ENCODE measurements at regions not wholly inside any gene's neighbourhood (a gene's known extent, or its start where the extent isn't known, plus 50 kb on each side); places are given as distances from the start of the nearest gene placed in this dataset.

DNA sequence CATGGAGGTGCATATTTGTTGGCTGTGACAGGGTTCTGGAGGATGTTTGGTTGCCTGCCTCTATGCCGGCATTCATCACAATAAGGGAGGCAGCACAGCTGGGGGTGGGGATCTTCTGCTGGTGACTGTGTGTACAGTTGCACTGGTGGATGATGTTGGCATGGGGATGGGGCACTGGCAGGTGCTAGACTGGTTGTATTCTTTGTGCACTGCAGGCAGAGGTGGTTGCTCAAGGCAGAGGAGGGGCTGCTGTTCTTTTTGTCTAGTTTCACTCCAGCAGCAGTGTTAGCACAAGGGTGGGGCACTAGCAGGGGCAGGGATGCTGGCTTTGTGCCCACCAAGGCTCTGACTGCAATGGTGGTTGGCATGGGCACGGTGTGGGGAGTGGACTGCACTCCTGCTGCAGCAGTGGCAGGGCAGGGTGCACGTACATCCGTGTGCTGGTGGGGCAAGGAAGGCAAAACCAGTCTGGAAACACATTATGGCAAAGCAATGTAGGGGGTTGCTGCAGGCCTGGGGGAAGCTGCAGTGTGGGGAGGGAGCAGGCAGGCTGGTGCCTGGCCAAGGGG is 69.3 kb downstream of the ISOC1 start:
- DNase-seq (ENCODE audit: low spot score in 2 of 2), result no peak
- H3K27ac ChIP-seq, result no peak overlapping the region
- no peaks in the 10 kb centered on the region for H3K36me3 ChIP-seq
- no peaks in the 10 kb centered on the region for H3K27me3 ChIP-seq
- TF ChIP-seq, protein P1, sequence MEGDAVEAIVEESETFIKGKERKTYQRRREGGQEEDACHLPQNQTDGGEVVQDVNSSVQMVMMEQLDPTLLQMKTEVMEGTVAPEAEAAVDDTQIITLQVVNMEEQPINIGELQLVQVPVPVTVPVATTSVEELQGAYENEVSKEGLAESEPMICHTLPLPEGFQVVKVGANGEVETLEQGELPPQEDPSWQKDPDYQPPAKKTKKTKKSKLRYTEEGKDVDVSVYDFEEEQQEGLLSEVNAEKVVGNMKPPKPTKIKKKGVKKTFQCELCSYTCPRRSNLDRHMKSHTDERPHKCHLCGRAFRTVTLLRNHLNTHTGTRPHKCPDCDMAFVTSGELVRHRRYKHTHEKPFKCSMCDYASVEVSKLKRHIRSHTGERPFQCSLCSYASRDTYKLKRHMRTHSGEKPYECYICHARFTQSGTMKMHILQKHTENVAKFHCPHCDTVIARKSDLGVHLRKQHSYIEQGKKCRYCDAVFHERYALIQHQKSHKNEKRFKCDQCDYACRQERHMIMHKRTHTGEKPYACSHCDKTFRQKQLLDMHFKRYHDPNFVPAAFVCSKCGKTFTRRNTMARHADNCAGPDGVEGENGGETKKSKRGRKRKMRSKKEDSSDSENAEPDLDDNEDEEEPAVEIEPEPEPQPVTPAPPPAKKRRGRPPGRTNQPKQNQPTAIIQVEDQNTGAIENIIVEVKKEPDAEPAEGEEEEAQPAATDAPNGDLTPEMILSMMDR (IDR thresholded peaks at IDR 0.05), result no peak
- H3K9me3 ChIP-seq, result peaks cover 0 to 7% of the 10 kb centered on the region in 2 donors
- intact Hi-C loops (cut with DNase I), result no loop called here
- H3K4me3 ChIP-seq, result no peak overlapping the region
- H3K4me1 ChIP-seq, result no peaks in the 10 kb centered on the region

DNA sequence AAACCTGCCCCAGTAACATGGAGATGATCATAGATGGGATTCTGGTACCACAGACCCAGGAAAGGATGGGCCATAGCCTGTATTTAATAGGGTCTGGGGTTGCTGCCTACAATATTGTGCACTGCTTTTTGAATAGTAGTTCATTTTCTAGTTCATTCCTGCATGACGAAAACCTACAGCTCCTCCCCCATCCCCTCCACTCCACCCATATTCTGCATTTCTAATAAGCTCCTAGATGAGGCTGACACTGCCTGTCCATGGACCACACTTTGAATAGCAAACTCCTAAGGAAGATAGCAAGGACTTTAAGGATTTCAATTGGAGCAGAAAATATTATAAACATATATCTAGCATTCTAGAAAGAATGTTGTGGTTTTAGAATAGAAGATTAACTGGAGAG is 75.5 kb downstream of the ISOC1 start:
- TF ChIP-seq, protein P1 (IDR thresholded peaks at IDR 0.05), result no peak
- H3K36me3 ChIP-seq, result no peaks in the 10 kb centered on the region

GRCh38 chr5:129171194-129171944 is 76.8 kb downstream of the ISOC1 start:
- H3K36me3 ChIP-seq, result no peaks in the 10 kb centered on the region
- H3K27me3 ChIP-seq, result no peaks in the 10 kb centered on the region
- H3K4me1 ChIP-seq, result no peaks in the 10 kb centered on the region
- H3K9me3 ChIP-seq, result no peaks in the 10 kb centered on the region
- DNase-seq (ENCODE audit: low spot score in 2 of 2), result no peak
- H3K4me3 ChIP-seq, result no peak overlapping the region
- no peak overlapping the region for H3K27ac ChIP-seq
- intact Hi-C loops (cut with DNase I), result loop anchor here (5.0 kb wide), 1 partner anchor 596 kb away; no protein-coding TSS in a partner anchor
- TF ChIP-seq, protein P1 (IDR thresholded peaks at IDR 0.05), result no peak

More for the DNA sequence above, 75.5 kb downstream of the ISOC1 start:
- Histone ChIP-seq H3K27ac (no peak overlapping the region), H3K9me3 (no peaks in the 10 kb centered on the region), H3K4me1 (no peaks in the 10 kb centered on the region), H3K4me3 (no peak overlapping the region), H3K27me3 (no peaks in the 10 kb centered on the region)
- no peak for DNase-seq (ENCODE audit: low spot score in 2 of 2)
- intact Hi-C loops (cut with DNase I), result loop anchor here (5.0 kb wide), 1 partner anchor 597 kb away; no protein-coding TSS in a partner anchor

DNA sequence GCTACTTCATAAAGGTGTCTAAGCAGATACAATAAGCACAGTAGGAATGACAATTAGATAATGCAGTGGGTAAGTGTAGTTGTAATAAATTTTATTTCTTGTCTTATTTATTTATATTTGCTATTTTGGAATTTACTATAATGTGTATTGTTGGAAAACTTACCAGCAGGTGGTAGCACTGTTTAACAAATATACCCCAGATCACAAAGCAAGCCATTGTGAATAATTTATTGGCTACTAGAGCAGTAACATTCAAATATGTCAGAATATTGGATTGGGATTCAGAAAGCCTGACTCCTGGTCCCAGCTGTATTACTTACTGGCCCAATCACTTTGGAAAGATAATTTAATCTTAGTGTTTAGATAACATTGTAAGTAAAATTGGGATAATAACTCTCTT is 78.0 kb downstream of the ISOC1 start:
- H3K9me3 ChIP-seq, result no peaks in the 10 kb centered on the region
- H3K27me3 ChIP-seq, result no peaks in the 10 kb centered on the region
- no peak for DNase-seq (ENCODE audit: low spot score in 2 of 2)
- H3K27ac ChIP-seq, result no peak overlapping the region
- intact Hi-C loops (cut with DNase I), result loop anchor here (5.0 kb wide), 1 partner anchor 595 kb away; no protein-coding TSS in a partner anchor
- TF ChIP-seq, protein P1 (IDR thresholded peaks at IDR 0.05), result peak in 1 of 3 experiments; percentile 16
- H3K4me1 ChIP-seq, result no peaks in the 10 kb centered on the region
- no peak overlapping the region for H3K4me3 ChIP-seq
- no peaks in the 10 kb centered on the region for H3K36me3 ChIP-seq

- intact Hi-C loops (cut with DNase I), result loop anchor here (5.0 kb wide), 1 partner anchor 594 kb away; no protein-coding TSS in a partner anchor
- TF ChIP-seq, protein P1 (IDR thresholded peaks at IDR 0.05), result no peak
- H3K4me1 ChIP-seq, result no peaks in the 10 kb centered on the region
- H3K9me3 ChIP-seq, result no peaks in the 10 kb centered on the region
- H3K4me3 ChIP-seq, result no peak overlapping the region
- H3K36me3 ChIP-seq, result no peaks in the 10 kb centered on the region
- no peaks in the 10 kb centered on the region for H3K27me3 ChIP-seq
- DNase-seq (ENCODE audit: low spot score in 2 of 2), result no peak
- H3K27ac ChIP-seq, result no peak overlapping the region
These were observed 79.2 kb downstream of the ISOC1 start for GRCh38 chr5:129173771-129174170.
